Colonic mucosa (tissue), 4 donors: ENCODE measurements at regions not wholly inside any gene's neighbourhood (a gene's known extent, or its start where the extent isn't known, plus 50 kb on each side); places are given as distances from the start of the nearest gene placed in this dataset.

ENCODE experiments used
- DNase-seq: peaks from one replicate; pipeline ENCODE4 v3.0.0-alpha.2; 2020
- H3K27ac ChIP-seq: fragments of 200-600 bp; one replicate; pipeline ENCODE4 v1.8.0; 2021
- H3K27me3 ChIP-seq: fragments of 200-600 bp; one replicate; pipeline ENCODE4 v1.8.0; 2021
- H3K36me3 ChIP-seq: fragments of 200-600 bp; one replicate; pipeline ENCODE4 v1.8.0; 2021
- H3K4me1 ChIP-seq: fragments of 200-600 bp; one replicate; pipeline ENCODE4 v1.8.0; 2021; ENCODE audit warnings: mild to moderate bottlenecking
- H3K4me3 ChIP-seq: fragments of 200-600 bp; one replicate; pipeline ENCODE4 v1.8.0; 2021
- H3K9ac ChIP-seq, 2 donors: one replicate each; pipeline ENCODE4 v1.7.0; 2013; ENCODE audit warnings: control low read depth in 2 of 2, low read depth in 2 of 2, low read length in 2 of 2
- H3K9me3 ChIP-seq: fragments of 200-600 bp; one replicate; pipeline ENCODE4 v1.8.0; 2021
- CTCF ChIP-seq: fragments of 200-600 bp; IDR thresholded peaks from one replicate; pipeline ENCODE4 v1.8.0; 2022; ENCODE audit warnings: antibody characterized with exemption, mild to moderate bottlenecking
- intact Hi-C: fragments of 100-400 bp; cut with DNase I; formaldehyde crosslinking; loops from one replicate; pipeline ENCODE4 v1.14.1; 2022
- donor health status: healthy.
- donor health status: DM: no; HTN: no; CAD: no.
- donor health status: DM: no; HTN: no; CAD: no.

- H3K9me3 ChIP-seq: no peaks in the 10 kb centered on the region
- intact Hi-C loops: no loop called here
- no peaks in the 10 kb centered on the region for H3K27me3 ChIP-seq
- no peak overlapping the region for H3K4me3 ChIP-seq
- no peak overlapping the region for H3K9ac ChIP-seq
- TF ChIP-seq CTCF: no peak
- no peak for DNase-seq
- H3K4me1 ChIP-seq: no peaks in the 10 kb centered on the region
- no peak overlapping the region for H3K27ac ChIP-seq
- no peaks in the 10 kb centered on the region for H3K36me3 ChIP-seq
These were observed 532.2 kb upstream of the AGA start for GRCh38 chr4:177974461-177974860.

GRCh38 chr4:177975315-177975987 lies 533.2 kb upstream of the AGA start:
- H3K36me3 ChIP-seq: no peaks in the 10 kb centered on the region
- no peaks in the 10 kb centered on the region for H3K27me3 ChIP-seq
- intact Hi-C loops: no loop called here
- H3K9ac ChIP-seq: no peak overlapping the region
- no peak overlapping the region for H3K4me3 ChIP-seq
- no peaks in the 10 kb centered on the region for H3K9me3 ChIP-seq
- no peak overlapping the region for H3K27ac ChIP-seq
- TF ChIP-seq CTCF: no peak
- H3K4me1 ChIP-seq: no peaks in the 10 kb centered on the region
- no peak for DNase-seq

GRCh38 chr4:177986236-177986635 lies 544.0 kb upstream of the AGA start:
- intact Hi-C loops: no loop called here
- no peak overlapping the region for H3K27ac ChIP-seq
- TF ChIP-seq CTCF: no peak
- no peak overlapping the region for H3K9ac ChIP-seq
- DNase-seq: no peak
- no peaks in the 10 kb centered on the region for H3K27me3 ChIP-seq
- H3K9me3 ChIP-seq: no peaks in the 10 kb centered on the region
- no peak overlapping the region for H3K4me3 ChIP-seq
- no peaks in the 10 kb centered on the region for H3K36me3 ChIP-seq
- H3K4me1 ChIP-seq: no peaks in the 10 kb centered on the region

GRCh38 chr4:177987896-177988295 lies 545.7 kb upstream of the AGA start:
- intact Hi-C loops: no loop called here

GRCh38 chr4:177989503-177990201 lies 547.4 kb upstream of the AGA start:
- TF ChIP-seq CTCF: no peak
- H3K36me3 ChIP-seq: no peaks in the 10 kb centered on the region
- no peaks in the 10 kb centered on the region for H3K4me1 ChIP-seq
- no peak overlapping the region for H3K9ac ChIP-seq
- H3K27me3 ChIP-seq: no peaks in the 10 kb centered on the region
- no peaks in the 10 kb centered on the region for H3K9me3 ChIP-seq
- no peak overlapping the region for H3K27ac ChIP-seq
- no peak overlapping the region for H3K4me3 ChIP-seq
- no peak for DNase-seq
- intact Hi-C loops: no loop called here

More at GRCh38 chr4:177987896-177988295, 545.7 kb upstream of the AGA start:
- Histone ChIP-seq H3K9ac (no peak overlapping the region), H3K9me3 (no peaks in the 10 kb centered on the region), H3K27me3 (no peaks in the 10 kb centered on the region), H3K36me3 (no peaks in the 10 kb centered on the region), H3K4me3 (no peak overlapping the region), H3K4me1 (no peaks in the 10 kb centered on the region), H3K27ac (no peak overlapping the region)
- TF ChIP-seq CTCF: no peak
- no peak for DNase-seq
